ENCODE measurements at regions not wholly inside any gene's neighbourhood (a gene's known extent, or its start where the extent isn't known, plus 50 kb on each side); places are given as distances from the start of the nearest gene placed in this dataset.

DNA sequence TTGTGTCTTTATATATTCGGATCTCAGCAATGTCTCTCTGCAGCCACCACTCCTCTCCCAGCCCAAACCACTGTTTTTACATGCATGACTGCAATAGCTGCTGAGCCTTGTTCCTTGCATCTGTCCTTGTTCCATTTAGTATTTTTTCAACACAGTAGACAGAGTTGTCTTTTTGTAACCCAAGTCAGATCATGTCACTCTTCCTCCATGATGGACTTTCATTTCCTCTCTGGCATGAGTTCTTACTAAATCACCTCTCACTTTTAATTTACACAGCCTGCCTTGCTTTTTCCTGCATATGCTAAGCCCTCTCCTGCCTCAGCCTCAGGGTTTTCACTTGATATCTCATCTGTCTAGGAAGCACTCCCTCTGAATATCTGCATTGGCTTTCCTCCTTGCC lies 353.2 kb downstream of the HGF start:
- Histone ChIP-seq H3K9ac (ENCODE audit: low read depth, low read length) (no peak overlapping the region), H3K36me3 (ENCODE audit: control insufficient read depth, insufficient read depth, low read length) (no peaks in the 10 kb centered on the region), H3K4me1 (ENCODE audit: control insufficient read depth, insufficient read depth, low read length) (no peaks in the 10 kb centered on the region)

DNA sequence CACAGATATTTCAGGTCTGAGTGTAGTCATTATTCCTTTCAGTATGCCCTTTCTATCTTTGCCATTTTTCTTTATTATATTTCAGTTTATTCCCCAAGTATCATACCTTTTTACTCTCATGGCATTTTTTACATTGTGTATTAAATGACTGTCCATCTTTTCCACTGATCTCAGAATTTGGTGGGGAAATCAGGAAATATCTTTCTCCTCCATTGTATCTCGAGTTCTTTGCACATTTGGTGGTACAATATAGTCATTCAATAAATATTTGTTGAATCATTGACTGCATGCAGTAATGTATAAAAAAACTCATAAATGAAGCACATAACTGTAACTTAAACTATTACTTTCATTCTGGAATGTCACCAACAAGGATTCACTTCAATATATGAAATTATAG lies 354.7 kb downstream of the HGF start:
- H3K9ac ChIP-seq (ENCODE audit: low read depth, low read length) = no peak overlapping the region
- no peaks in the 10 kb centered on the region for H3K36me3 ChIP-seq (ENCODE audit: control insufficient read depth, insufficient read depth, low read length)
- H3K4me3 ChIP-seq (ENCODE audit: low read depth, low read length) = no peak overlapping the region
- H3K9me3 ChIP-seq (ENCODE audit: control insufficient read depth, insufficient read depth, low read length) = no peaks in the 10 kb centered on the region
- H3K27me3 ChIP-seq (ENCODE audit: control insufficient read depth, insufficient read depth, low read length) = no peaks in the 10 kb centered on the region
- no peaks in the 10 kb centered on the region for H3K4me1 ChIP-seq (ENCODE audit: control insufficient read depth, insufficient read depth, low read length)

More for the DNA sequence above, 353.2 kb downstream of the HGF start:
- Histone ChIP-seq H3K27me3 (ENCODE audit: control insufficient read depth, insufficient read depth, low read length) (no peaks in the 10 kb centered on the region), H3K4me3 (ENCODE audit: low read depth, low read length) (no peak overlapping the region), H3K9me3 (ENCODE audit: control insufficient read depth, insufficient read depth, low read length) (no peaks in the 10 kb centered on the region)

DNA sequence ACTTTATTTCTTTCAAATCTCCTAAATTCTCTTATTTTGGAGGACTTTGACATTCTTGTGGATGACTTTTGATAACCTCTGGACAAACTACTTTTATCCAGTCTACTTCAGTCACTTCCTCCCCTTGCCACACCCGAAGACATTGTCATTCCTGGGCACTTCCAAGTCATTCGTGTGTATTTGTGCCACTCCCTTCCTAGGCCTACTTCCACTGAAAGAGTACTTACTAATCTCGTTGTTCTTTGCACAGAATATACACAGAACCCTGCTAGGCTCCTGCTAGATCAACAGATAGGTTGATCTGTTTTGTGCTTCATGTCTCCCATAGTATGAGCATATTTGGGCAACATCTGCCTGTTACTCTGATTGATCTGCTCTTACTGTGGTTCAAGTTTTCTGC lies 355.4 kb downstream of the HGF start:
- Histone ChIP-seq H3K27me3 (ENCODE audit: control insufficient read depth, insufficient read depth, low read length) (no peaks in the 10 kb centered on the region), H3K4me3 (ENCODE audit: low read depth, low read length) (no peak overlapping the region), H3K36me3 (ENCODE audit: control insufficient read depth, insufficient read depth, low read length) (no peaks in the 10 kb centered on the region), H3K9ac (ENCODE audit: low read depth, low read length) (no peak overlapping the region), H3K4me1 (ENCODE audit: control insufficient read depth, insufficient read depth, low read length) (no peaks in the 10 kb centered on the region), H3K9me3 (ENCODE audit: control insufficient read depth, insufficient read depth, low read length) (no peaks in the 10 kb centered on the region)

DNA sequence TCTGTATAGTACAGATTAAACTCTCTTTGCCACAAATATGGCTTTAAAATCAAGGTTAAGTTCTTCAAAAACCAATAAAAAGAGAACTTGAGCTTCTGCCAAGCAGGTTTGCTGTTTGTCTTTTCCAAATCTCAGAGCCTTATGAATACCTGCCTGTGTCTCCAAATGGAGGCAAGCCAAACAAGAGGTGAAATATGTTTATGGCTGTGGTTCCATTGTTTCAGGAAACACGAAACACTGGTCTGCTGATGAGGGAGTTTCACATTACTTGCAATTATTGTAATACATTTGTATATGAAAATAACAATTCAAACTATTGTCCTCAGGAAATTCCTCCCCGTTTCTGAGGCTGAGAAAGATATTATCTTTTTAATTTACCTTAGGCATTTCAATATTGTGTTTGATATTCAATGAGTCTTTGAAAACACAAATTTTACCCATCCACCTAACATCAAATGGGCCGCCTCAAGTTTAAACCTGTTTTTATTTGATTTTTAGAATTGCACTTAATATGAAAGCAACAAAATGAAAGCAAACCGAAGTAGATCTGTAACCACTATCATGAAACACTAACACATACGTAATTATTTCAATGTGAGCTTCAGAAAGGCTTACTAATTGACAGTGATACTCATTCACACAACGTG lies 359.3 kb downstream of the HGF start:
- no peak overlapping the region for H3K4me3 ChIP-seq (ENCODE audit: low read depth, low read length)
- H3K27me3 ChIP-seq (ENCODE audit: control insufficient read depth, insufficient read depth, low read length) = no peaks in the 10 kb centered on the region
- H3K9me3 ChIP-seq (ENCODE audit: control insufficient read depth, insufficient read depth, low read length) = no peaks in the 10 kb centered on the region
- no peaks in the 10 kb centered on the region for H3K4me1 ChIP-seq (ENCODE audit: control insufficient read depth, insufficient read depth, low read length)
- H3K9ac ChIP-seq (ENCODE audit: low read depth, low read length) = no peak overlapping the region
- H3K36me3 ChIP-seq (ENCODE audit: control insufficient read depth, insufficient read depth, low read length) = no peaks in the 10 kb centered on the region

DNA sequence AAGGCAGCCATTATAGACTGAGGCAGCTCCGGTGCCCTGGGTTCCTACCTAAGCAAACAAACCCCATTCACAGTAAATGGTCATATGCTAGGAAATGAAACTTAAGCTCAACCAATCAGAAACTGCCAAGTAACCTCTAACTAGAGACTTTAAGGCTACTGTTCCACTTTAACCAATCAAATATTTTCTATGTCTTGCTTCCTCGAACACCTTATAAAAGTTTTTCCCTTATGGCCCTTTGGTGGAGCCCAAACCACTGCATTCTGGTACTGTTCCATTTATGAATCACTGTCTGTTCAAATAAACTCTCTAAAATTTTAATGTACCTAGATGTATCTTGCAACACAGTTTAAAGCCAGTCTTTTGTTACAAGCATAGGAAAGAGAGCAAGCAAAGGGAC lies 361.1 kb downstream of the HGF start:
- H3K36me3 ChIP-seq (ENCODE audit: control insufficient read depth, insufficient read depth, low read length) = no peaks in the 10 kb centered on the region
- no peak overlapping the region for H3K9ac ChIP-seq (ENCODE audit: low read depth, low read length)
- no peak overlapping the region for H3K4me3 ChIP-seq (ENCODE audit: low read depth, low read length)
- no peaks in the 10 kb centered on the region for H3K4me1 ChIP-seq (ENCODE audit: control insufficient read depth, insufficient read depth, low read length)
- H3K27me3 ChIP-seq (ENCODE audit: control insufficient read depth, insufficient read depth, low read length) = no peaks in the 10 kb centered on the region
- peaks cover 6% of the 10 kb centered on the region for H3K9me3 ChIP-seq (ENCODE audit: control insufficient read depth, insufficient read depth, low read length)

DNA sequence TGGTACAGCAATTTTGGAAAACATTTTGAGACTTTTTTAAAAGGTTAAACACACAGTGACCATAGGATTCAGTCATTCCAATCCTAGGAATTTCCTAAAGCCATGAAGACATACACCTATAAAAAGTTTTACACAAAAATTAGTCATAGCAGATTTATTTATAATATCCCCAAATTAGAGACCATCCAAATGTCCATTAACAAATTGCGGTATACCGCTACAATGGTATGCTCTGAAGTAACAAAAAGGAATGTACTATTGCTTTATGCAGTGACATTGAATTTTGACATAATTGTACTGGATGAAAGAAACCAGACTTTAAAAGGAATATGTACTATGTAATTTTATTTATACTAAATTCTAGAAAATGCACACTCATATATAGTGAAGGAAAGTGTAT lies 362.8 kb downstream of the HGF start:
- peaks cover 6% of the 10 kb centered on the region for H3K9me3 ChIP-seq (ENCODE audit: control insufficient read depth, insufficient read depth, low read length)
- H3K27me3 ChIP-seq (ENCODE audit: control insufficient read depth, insufficient read depth, low read length) = no peaks in the 10 kb centered on the region
- no peak overlapping the region for H3K4me3 ChIP-seq (ENCODE audit: low read depth, low read length)
- H3K9ac ChIP-seq (ENCODE audit: low read depth, low read length) = no peak overlapping the region
- H3K4me1 ChIP-seq (ENCODE audit: control insufficient read depth, insufficient read depth, low read length) = no peaks in the 10 kb centered on the region
- H3K36me3 ChIP-seq (ENCODE audit: control insufficient read depth, insufficient read depth, low read length) = no peaks in the 10 kb centered on the region

DNA sequence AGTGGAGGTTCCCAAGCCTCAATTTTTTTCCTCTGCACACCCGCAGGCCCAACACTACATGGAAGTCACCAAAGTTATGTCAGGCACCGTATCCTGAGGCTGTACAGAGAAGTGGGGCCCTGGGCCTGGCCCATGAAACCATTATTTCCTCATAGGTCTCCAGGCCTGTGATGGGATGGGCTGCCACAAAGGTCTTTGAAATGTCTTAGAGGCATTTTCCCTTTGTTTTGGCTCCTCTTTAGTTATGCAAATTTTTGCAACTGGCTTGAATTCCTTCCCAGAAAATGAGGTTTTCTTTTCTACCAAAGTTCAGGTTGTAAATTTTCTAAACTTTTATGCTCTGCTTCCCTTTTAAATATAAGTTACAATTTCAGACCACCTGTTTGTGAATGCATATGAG lies 365.2 kb downstream of the HGF start:
- no peaks in the 10 kb centered on the region for H3K27me3 ChIP-seq (ENCODE audit: control insufficient read depth, insufficient read depth, low read length)
- no peak overlapping the region for H3K4me3 ChIP-seq (ENCODE audit: low read depth, low read length)
- H3K9ac ChIP-seq (ENCODE audit: low read depth, low read length) = no peak overlapping the region
- no peaks in the 10 kb centered on the region for H3K4me1 ChIP-seq (ENCODE audit: control insufficient read depth, insufficient read depth, low read length)
- no peaks in the 10 kb centered on the region for H3K36me3 ChIP-seq (ENCODE audit: control insufficient read depth, insufficient read depth, low read length)
- H3K9me3 ChIP-seq (ENCODE audit: control insufficient read depth, insufficient read depth, low read length) = peaks cover 6% of the 10 kb centered on the region

DNA sequence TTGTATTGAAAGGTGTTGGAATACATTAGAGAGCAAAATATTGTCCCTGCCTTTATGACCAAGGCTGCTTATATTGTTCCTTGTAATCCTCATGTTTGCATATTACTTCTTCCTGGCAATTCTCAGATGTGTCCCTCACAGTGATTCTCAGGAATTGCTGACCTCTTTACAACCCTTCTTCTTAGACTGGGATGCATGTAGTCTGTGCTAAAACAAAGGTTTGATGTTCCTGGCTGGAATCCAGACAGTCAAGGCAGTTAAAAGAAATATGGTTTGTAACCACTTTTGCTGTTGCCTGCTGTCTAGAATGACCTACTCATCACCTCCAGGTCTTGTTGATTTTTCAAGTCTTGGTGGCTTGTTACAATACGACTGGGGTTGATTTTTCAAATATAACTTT lies 367.6 kb downstream of the HGF start:
- no peaks in the 10 kb centered on the region for H3K4me1 ChIP-seq (ENCODE audit: control insufficient read depth, insufficient read depth, low read length)
- peaks cover 6% of the 10 kb centered on the region for H3K9me3 ChIP-seq (ENCODE audit: control insufficient read depth, insufficient read depth, low read length)
- no peaks in the 10 kb centered on the region for H3K27me3 ChIP-seq (ENCODE audit: control insufficient read depth, insufficient read depth, low read length)
- H3K4me3 ChIP-seq (ENCODE audit: low read depth, low read length) = no peak overlapping the region
- no peaks in the 10 kb centered on the region for H3K36me3 ChIP-seq (ENCODE audit: control insufficient read depth, insufficient read depth, low read length)
- H3K9ac ChIP-seq (ENCODE audit: low read depth, low read length) = no peak overlapping the region

DNA sequence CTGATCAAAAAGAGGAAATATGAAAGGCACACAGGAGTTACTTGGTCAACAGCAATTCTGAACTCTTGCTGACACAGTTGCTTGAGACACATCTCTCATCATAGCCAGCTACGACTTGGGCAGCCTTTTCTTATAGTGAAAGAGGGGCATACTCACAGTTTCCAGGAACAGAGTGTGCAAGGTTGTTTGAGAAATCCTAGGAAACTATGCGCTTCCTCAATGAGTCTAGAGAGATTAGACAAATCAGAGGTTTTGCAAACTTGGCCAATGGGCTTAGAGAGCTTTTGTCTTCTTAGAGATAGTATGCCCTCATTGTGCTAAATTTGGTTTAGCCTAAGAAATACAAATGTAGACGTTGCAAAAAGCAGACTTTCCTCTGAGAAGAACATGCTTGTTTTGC lies 370.4 kb downstream of the HGF start:
- Histone ChIP-seq H3K36me3 (ENCODE audit: control insufficient read depth, insufficient read depth, low read length) (no peaks in the 10 kb centered on the region), H3K4me1 (ENCODE audit: control insufficient read depth, insufficient read depth, low read length) (no peaks in the 10 kb centered on the region), H3K9me3 (ENCODE audit: control insufficient read depth, insufficient read depth, low read length) (peaks cover 4% of the 10 kb centered on the region), H3K4me3 (ENCODE audit: low read depth, low read length) (no peak overlapping the region), H3K27me3 (ENCODE audit: control insufficient read depth, insufficient read depth, low read length) (no peaks in the 10 kb centered on the region), H3K9ac (ENCODE audit: low read depth, low read length) (no peak overlapping the region)

DNA sequence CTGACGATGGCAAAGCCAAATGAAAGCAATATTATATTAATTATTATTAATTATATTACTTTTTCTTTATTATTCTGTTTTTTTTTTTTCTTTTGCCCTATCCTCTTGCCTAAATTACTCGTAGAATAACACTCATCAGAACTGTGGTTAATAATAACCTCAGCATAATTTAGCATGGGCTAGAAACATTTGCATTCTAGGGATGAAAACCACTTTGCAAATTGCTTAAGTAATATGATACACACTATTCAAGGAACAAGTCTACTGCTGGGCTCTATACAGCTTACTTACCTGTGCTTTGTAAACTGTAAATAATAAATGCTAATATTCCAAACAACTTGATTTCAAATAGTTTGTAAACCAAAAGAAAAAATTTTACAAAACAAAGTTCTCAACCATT lies 375.8 kb downstream of the HGF start:
- no peaks in the 10 kb centered on the region for H3K4me1 ChIP-seq (ENCODE audit: control insufficient read depth, insufficient read depth, low read length)
- H3K36me3 ChIP-seq (ENCODE audit: control insufficient read depth, insufficient read depth, low read length) = no peaks in the 10 kb centered on the region
- no peak overlapping the region for H3K4me3 ChIP-seq (ENCODE audit: low read depth, low read length)
- H3K9ac ChIP-seq (ENCODE audit: low read depth, low read length) = no peak overlapping the region
- no peaks in the 10 kb centered on the region for H3K27me3 ChIP-seq (ENCODE audit: control insufficient read depth, insufficient read depth, low read length)
- no peaks in the 10 kb centered on the region for H3K9me3 ChIP-seq (ENCODE audit: control insufficient read depth, insufficient read depth, low read length)

DNA sequence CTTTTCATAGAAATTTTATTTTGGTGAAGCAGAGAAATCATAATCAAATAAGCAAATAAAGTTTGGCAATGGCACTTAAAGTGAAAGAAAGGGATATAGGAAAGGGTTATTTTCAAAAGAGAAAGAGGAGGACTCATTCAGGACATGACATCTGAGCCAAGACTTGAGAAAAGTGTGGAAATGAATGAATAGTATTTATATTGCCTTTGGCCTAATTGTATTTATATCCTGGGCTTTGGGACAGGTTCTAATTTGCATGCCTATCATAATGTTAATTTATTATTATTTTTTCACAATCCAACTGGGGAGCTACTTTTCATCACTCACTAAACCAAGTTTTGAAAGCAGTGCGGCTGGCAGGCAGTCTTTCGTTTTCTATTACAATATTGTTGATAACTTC lies 376.8 kb downstream of the HGF start:
- no peaks in the 10 kb centered on the region for H3K27me3 ChIP-seq (ENCODE audit: control insufficient read depth, insufficient read depth, low read length)
- H3K4me1 ChIP-seq (ENCODE audit: control insufficient read depth, insufficient read depth, low read length) = no peaks in the 10 kb centered on the region
- H3K9me3 ChIP-seq (ENCODE audit: control insufficient read depth, insufficient read depth, low read length) = no peaks in the 10 kb centered on the region
- no peak overlapping the region for H3K9ac ChIP-seq (ENCODE audit: low read depth, low read length)
- no peaks in the 10 kb centered on the region for H3K36me3 ChIP-seq (ENCODE audit: control insufficient read depth, insufficient read depth, low read length)
- no peak overlapping the region for H3K4me3 ChIP-seq (ENCODE audit: low read depth, low read length)

DNA sequence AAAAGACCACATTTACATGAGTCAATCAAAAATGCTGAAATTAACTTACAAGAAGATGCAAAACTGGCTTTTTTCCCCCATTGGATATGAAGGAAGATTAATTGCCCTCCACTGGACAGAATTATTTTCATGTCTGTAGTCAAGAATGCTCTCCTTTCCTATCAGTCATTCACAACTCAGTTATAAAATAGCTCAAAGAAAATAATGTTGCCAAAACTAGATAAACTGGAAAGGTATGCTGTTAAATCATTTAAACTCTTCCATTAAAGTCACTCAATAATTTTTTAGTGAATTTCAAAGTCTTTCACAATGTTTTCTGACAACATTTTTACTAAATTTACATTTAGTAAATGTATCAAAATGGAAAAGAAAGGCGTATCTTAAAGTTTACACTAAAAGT lies 384.5 kb downstream of the HGF start:
- no peaks in the 10 kb centered on the region for H3K27me3 ChIP-seq (ENCODE audit: control insufficient read depth, insufficient read depth, low read length)
- no peaks in the 10 kb centered on the region for H3K4me1 ChIP-seq (ENCODE audit: control insufficient read depth, insufficient read depth, low read length)
- no peak overlapping the region for H3K4me3 ChIP-seq (ENCODE audit: low read depth, low read length)
- no peaks in the 10 kb centered on the region for H3K9me3 ChIP-seq (ENCODE audit: control insufficient read depth, insufficient read depth, low read length)
- H3K36me3 ChIP-seq (ENCODE audit: control insufficient read depth, insufficient read depth, low read length) = no peaks in the 10 kb centered on the region
- no peak overlapping the region for H3K9ac ChIP-seq (ENCODE audit: low read depth, low read length)
